AG10803 (cell line): ENCODE measurements at regions not wholly inside any gene's neighbourhood (a gene's known extent, or its start where the extent isn't known, plus 50 kb on each side); places are given as distances from the start of the nearest gene placed in this dataset.
"Not testable (repeated sequence)": the region's sequence is repeated elsewhere in the genome, so short reads cannot be mapped to it uniquely, and the experiment has no call there.

ENCODE experiments used
- DNase-seq: peaks from one replicate; pipeline ENCODE4 v3.0.0; 2010; ENCODE audit warnings: low read depth
- H3K4me3 ChIP-seq: 2 replicates; pipeline ENCODE4 v1.5.1; 2011; ENCODE audit warnings: mild to moderate bottlenecking, low read length, control low read depth
- CTCF ChIP-seq: conservative IDR thresholded peaks from 2 replicates; pipeline ENCODE4 v1.5.1; 2011; ENCODE audit warnings: mild to moderate bottlenecking, low read length, control low read depth, inconsistent platforms

- TF ChIP-seq CTCF: no peak
- no peak overlapping the region for H3K4me3 ChIP-seq
- DNase-seq: no peak
These were observed 88.1 kb downstream of the POSTN start for GRCh38 chr13:37510441-37510840.

- no peak for DNase-seq
- TF ChIP-seq CTCF: no peak
- H3K4me3 ChIP-seq: no peak overlapping the region
These were observed 93.0 kb downstream of the POSTN start for GRCh38 chr13:37505531-37505930.

- H3K4me3 ChIP-seq: no peak overlapping the region
- TF ChIP-seq CTCF: no peak
- no peak for DNase-seq
These were observed 94.3 kb downstream of the POSTN start for GRCh38 chr13:37504251-37504650.

- H3K4me3 ChIP-seq: no peak overlapping the region
- no peak for TF ChIP-seq CTCF
- no peak for DNase-seq
These were observed 95.3 kb downstream of the POSTN start for GRCh38 chr13:37503287-37503686.

- not testable (repeated sequence) for H3K4me3 ChIP-seq, DNase-seq
These were observed 96.1 kb downstream of the POSTN start for GRCh38 chr13:37502303-37502993.

- no peak overlapping the region for H3K4me3 ChIP-seq
- no peak for TF ChIP-seq CTCF
- DNase-seq: no peak
These were observed 97.4 kb downstream of the POSTN start for GRCh38 chr13:37501187-37501586.

GRCh38 chr13:37495046-37495445, 103.5 kb downstream of the POSTN start:
- no peak for TF ChIP-seq CTCF
- H3K4me3 ChIP-seq: no peak overlapping the region
- DNase-seq: peak; percentile 82
